Anterior cingulate cortex (tissue), 58 donors: ENCODE measurements at regions not wholly inside any gene's neighbourhood (a gene's known extent, or its start where the extent isn't known, plus 50 kb on each side); places are given as distances from the start of the nearest gene placed in this dataset.

ENCODE experiments used
- DNase-seq, 58 donors: peaks; one replicate each; lab custom pipeline; 2025; lab: John Stamatoyannopoulos, UW

GRCh38 chr7:46383605-46384004 lies 462.5 kb upstream of the IGFBP3 start:
- no peak for DNase-seq

GRCh38 chr7:46369933-46370654 lies 449.0 kb upstream of the IGFBP3 start:
- DNase-seq = no peak

- no peak for DNase-seq
These were observed 447.8 kb upstream of the IGFBP3 start for GRCh38 chr7:46368871-46369270.

GRCh38 chr7:46366526-46366925 lies 445.5 kb upstream of the IGFBP3 start:
- DNase-seq = no peak

- DNase-seq = no peak
These were observed 442.6 kb upstream of the IGFBP3 start for GRCh38 chr7:46363688-46364087.

- DNase-seq = no peak
These were observed 439.7 kb upstream of the IGFBP3 start for GRCh38 chr7:46360811-46361210.

GRCh38 chr7:46360296-46360695 lies 439.2 kb upstream of the IGFBP3 start:
- DNase-seq = no peak

GRCh38 chr7:46357851-46358250 lies 436.8 kb upstream of the IGFBP3 start:
- DNase-seq = no peak

- no peak for DNase-seq
These were observed 436.2 kb upstream of the IGFBP3 start for GRCh38 chr7:46357290-46357689.

GRCh38 chr7:46356371-46356770 lies 435.3 kb upstream of the IGFBP3 start:
- no peak for DNase-seq

GRCh38 chr7:46355331-46355730 lies 434.3 kb upstream of the IGFBP3 start:
- DNase-seq = no peak

GRCh38 chr7:46352004-46352954 lies 431.2 kb upstream of the IGFBP3 start:
- peak in 12 of 58 donors; percentile 1 to 32 (median 8) for DNase-seq

- no peak for DNase-seq
These were observed 428.4 kb upstream of the IGFBP3 start for GRCh38 chr7:46349490-46349889.

GRCh38 chr7:46344533-46344932 lies 423.5 kb upstream of the IGFBP3 start:
- DNase-seq = no peak

- no peak for DNase-seq
These were observed 422.7 kb upstream of the IGFBP3 start for GRCh38 chr7:46343802-46344201.

GRCh38 chr7:46322937-46323336 lies 401.9 kb upstream of the IGFBP3 start:
- no peak for DNase-seq

- DNase-seq = no peak
These were observed 400.6 kb upstream of the IGFBP3 start for GRCh38 chr7:46321556-46322205.

GRCh38 chr7:46320956-46321355 lies 399.9 kb upstream of the IGFBP3 start:
- no peak for DNase-seq

GRCh38 chr7:46319841-46320240 lies 398.8 kb upstream of the IGFBP3 start:
- no peak for DNase-seq

- DNase-seq = no peak
These were observed 397.2 kb upstream of the IGFBP3 start for GRCh38 chr7:46318276-46318675.

GRCh38 chr7:46317256-46317655 lies 396.2 kb upstream of the IGFBP3 start:
- no peak for DNase-seq
